ENCODE measurements at regions not wholly inside any gene's neighbourhood (a gene's known extent, or its start where the extent isn't known, plus 50 kb on each side); places are given as distances from the start of the nearest gene placed in this dataset.

- CTCF ChIA-PET: no interaction called here
- H3K4me3 ChIP-seq (ENCODE audit: low read depth, low read length): no peak overlapping the region
- DNase-seq (ENCODE audit: low read depth, low spot score): no peak
- POLR2A ChIA-PET: no interaction called here
- no peak for TF ChIP-seq CTCF (IDR thresholded peaks at IDR 0.05; ENCODE audit: insufficient read depth, low read length, missing control alignments)
These were observed 122.3 kb upstream of the GPR149 start for GRCh38 chr3:154552338-154552737.

- TF ChIP-seq CTCF (IDR thresholded peaks at IDR 0.05; ENCODE audit: insufficient read depth, low read length, missing control alignments): no peak
- ChIA-PET POLR2A (no interaction called here), CTCF (no interaction called here)
- DNase-seq (ENCODE audit: low read depth, low spot score): no peak
- H3K4me3 ChIP-seq (ENCODE audit: low read depth, low read length): no peak overlapping the region
These were observed 119.4 kb upstream of the GPR149 start for GRCh38 chr3:154549391-154549790.

GRCh38 chr3:154548341-154548740, 118.4 kb upstream of the GPR149 start:
- CTCF ChIA-PET: no interaction called here
- POLR2A ChIA-PET: no interaction called here
- TF ChIP-seq CTCF (IDR thresholded peaks at IDR 0.05; ENCODE audit: insufficient read depth, low read length, missing control alignments): no peak
- DNase-seq (ENCODE audit: low read depth, low spot score): no peak
- H3K4me3 ChIP-seq (ENCODE audit: low read depth, low read length): no peak overlapping the region

DNA sequence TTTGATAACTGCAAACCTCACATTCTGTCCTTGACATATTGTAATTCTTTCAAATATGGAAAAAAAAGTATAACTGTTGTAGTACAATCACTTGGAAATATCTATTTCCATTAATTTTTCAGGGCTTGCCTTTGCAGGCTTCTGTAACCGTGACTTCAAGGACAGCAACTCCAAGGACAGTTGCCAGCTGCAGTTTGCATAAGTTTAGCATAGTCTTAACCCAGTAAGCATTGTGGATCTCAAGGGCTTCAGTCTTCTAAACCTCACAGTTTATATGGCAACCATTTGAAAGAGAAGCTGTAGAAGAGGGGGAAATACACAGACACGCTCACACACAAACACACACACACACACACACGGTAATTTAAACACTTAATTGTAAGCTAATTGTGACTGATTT, 112.8 kb upstream of the GPR149 start:
- no peak for TF ChIP-seq CTCF (IDR thresholded peaks at IDR 0.05; ENCODE audit: insufficient read depth, low read length, missing control alignments)
- CTCF ChIA-PET: no interaction called here
- POLR2A ChIA-PET: no interaction called here
- DNase-seq (ENCODE audit: low read depth, low spot score): no peak
- no peak overlapping the region for H3K4me3 ChIP-seq (ENCODE audit: low read depth, low read length)

GRCh38 chr3:154540950-154541604, 111.1 kb upstream of the GPR149 start:
- ChIA-PET CTCF (no interaction called here), POLR2A (no interaction called here)

More at GRCh38 chr3:154540950-154541604, 111.1 kb upstream of the GPR149 start:
- no peak for TF ChIP-seq CTCF (IDR thresholded peaks at IDR 0.05; ENCODE audit: insufficient read depth, low read length, missing control alignments)
- H3K4me3 ChIP-seq (ENCODE audit: low read depth, low read length): no peak overlapping the region
- no peak for DNase-seq (ENCODE audit: low read depth, low spot score)
